K562 (cell line): ENCODE measurements at regions not wholly inside any gene's neighbourhood (a gene's known extent, or its start where the extent isn't known, plus 50 kb on each side); places are given as distances from the start of the nearest gene placed in this dataset.

ENCODE experiments used
- ETV6 ChIP-seq, 3 experiments: fragments of 150-350 bp in 1 of 3; sonication (generic) in 1 of 3; formaldehyde crosslinking in 1 of 3; IDR thresholded peaks; 2 replicates each; pipeline versions ENCODE4 v1.6.1 to v1.8.0; 2014 to 2022; ENCODE audit warnings: borderline replicate concordance in 2 of 3, low read depth in 2 of 3, antibody characterized with exemption in 1 of 3, low read length in 1 of 3, mild to moderate bottlenecking in 1 of 3, missing genetic modification reagents in 1 of 3
- NRF1 ChIP-seq, 2 experiments: fragments of 450-650 bp; IDR thresholded peaks in 1 of 2; conservative IDR thresholded peaks in 1 of 2; 2 replicates each; pipeline ENCODE4 v1.6.1; 2014; ENCODE audit warnings: mild to moderate bottlenecking in 2 of 2
- RAD21 ChIP-seq, 2 experiments: fragments of 250-450 bp in 1 of 2; fragments of 450-650 bp in 1 of 2; sonication (Bioruptor Pico) in 1 of 2; formaldehyde crosslinking in 1 of 2; IDR thresholded peaks in 1 of 2; conservative IDR thresholded peaks in 1 of 2; 2 replicates each; pipeline versions ENCODE4 v1.4.0 to v1.8.0; 2020 to 2022; ENCODE audit warnings: mild to moderate bottlenecking in 2 of 2, moderate library complexity in 1 of 2
- SIN3A ChIP-seq, 2 experiments: fragments of 150-350 bp in 1 of 2; IDR thresholded peaks; 2 replicates each; pipeline ENCODE4 v1.6.1; 2011 to 2016; ENCODE audit warnings: borderline replicate concordance in 2 of 2, low read depth in 2 of 2, low read length in 2 of 2, mild to moderate bottlenecking in 2 of 2, moderate library complexity in 2 of 2; ENCODE audit not compliant: control insufficient read depth in 1 of 2
- ZNF431 ChIP-seq: sonication (generic); formaldehyde crosslinking; IDR thresholded peaks from 2 replicates; pipeline ENCODE4 v1.8.0; 2022; ENCODE audit warnings: mild to moderate bottlenecking, missing genetic modification reagents
- TF ChIP-seq, protein P1 (sequence below), 3 experiments: IDR thresholded peaks in 2 of 3; conservative IDR thresholded peaks in 1 of 3; 2 replicates each; pipeline ENCODE4 v1.5.1; 2011 to 2012; ENCODE audit warnings: low read length in 3 of 3, mild to moderate bottlenecking in 3 of 3, control low read depth in 2 of 3, improper control_type of control experiment in 1 of 3, inconsistent platforms in 1 of 3, low read depth in 1 of 3, mixed read lengths in 1 of 3, moderate library complexity in 1 of 3; ENCODE audit not compliant: insufficient read depth in 2 of 3

DNA sequence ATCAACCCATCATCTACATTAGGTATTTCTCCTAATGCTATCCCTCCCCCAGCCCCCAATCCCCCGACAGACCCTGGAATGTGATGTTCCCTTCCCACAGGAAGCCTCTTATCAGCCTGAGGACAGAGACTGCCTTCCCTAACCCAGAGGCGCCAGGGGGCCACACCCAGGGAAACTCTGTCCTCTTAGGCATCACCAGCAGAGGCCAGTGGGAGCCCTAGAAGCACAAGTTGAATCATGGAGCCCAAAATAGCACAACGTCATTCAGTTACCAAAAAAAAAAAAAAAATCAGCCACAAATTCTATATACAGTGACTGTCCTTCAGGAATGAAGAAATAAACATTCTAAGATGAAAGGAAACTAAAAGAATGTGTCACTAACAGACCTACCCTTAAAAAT is 625.7 kb downstream of the TFAP2A start:
- TF ChIP-seq ZNF431 (CRISPR knock-in tag) = no peak
- TF ChIP-seq NRF1 (conservative IDR thresholded peaks at IDR 0.05 in 1 of 2, IDR thresholded peaks at IDR 0.05 in 1 of 2) = no peak
- TF ChIP-seq RAD21 (CRISPR knock-in tag; conservative IDR thresholded peaks at IDR 0.05 in 1 of 2, IDR thresholded peaks at IDR 0.05 in 1 of 2) = no peak
- TF ChIP-seq, protein P1, sequence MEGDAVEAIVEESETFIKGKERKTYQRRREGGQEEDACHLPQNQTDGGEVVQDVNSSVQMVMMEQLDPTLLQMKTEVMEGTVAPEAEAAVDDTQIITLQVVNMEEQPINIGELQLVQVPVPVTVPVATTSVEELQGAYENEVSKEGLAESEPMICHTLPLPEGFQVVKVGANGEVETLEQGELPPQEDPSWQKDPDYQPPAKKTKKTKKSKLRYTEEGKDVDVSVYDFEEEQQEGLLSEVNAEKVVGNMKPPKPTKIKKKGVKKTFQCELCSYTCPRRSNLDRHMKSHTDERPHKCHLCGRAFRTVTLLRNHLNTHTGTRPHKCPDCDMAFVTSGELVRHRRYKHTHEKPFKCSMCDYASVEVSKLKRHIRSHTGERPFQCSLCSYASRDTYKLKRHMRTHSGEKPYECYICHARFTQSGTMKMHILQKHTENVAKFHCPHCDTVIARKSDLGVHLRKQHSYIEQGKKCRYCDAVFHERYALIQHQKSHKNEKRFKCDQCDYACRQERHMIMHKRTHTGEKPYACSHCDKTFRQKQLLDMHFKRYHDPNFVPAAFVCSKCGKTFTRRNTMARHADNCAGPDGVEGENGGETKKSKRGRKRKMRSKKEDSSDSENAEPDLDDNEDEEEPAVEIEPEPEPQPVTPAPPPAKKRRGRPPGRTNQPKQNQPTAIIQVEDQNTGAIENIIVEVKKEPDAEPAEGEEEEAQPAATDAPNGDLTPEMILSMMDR (IDR thresholded peaks at IDR 0.05 in 2 of 3, conservative IDR thresholded peaks at IDR 0.05 in 1 of 3; ENCODE audit: insufficient read depth in 2 of 3, low read depth in 1 of 3, low read length in 3 of 3) = no peak
- no peak for TF ChIP-seq ETV6 (IDR thresholded peaks at IDR 0.05; ENCODE audit: borderline replicate concordance in 1 of 2, low read depth in 2 of 2, low read length in 1 of 2)
- TF ChIP-seq ETV6 (CRISPR knock-in tag; IDR thresholded peaks at IDR 0.05; ENCODE audit: borderline replicate concordance) = no peak
- no peak for TF ChIP-seq SIN3A (IDR thresholded peaks at IDR 0.05; ENCODE audit: borderline replicate concordance in 2 of 2, control insufficient read depth in 1 of 2, low read depth in 2 of 2, low read length in 2 of 2)
